ENCODE measurements at regions not wholly inside any gene's neighbourhood (a gene's known extent, or its start where the extent isn't known, plus 50 kb on each side); places are given as distances from the start of the nearest gene placed in this dataset.

GRCh38 chr12:17478908-17479673, 610.9 kb downstream of the RERGL start:
- H3K27ac Mint-ChIP-seq (ENCODE audit: unreplicated experiment), result no peak overlapping the region
- H3K4me3 Mint-ChIP-seq (ENCODE audit: unreplicated experiment), result no peak overlapping the region
- no peaks in the 10 kb centered on the region for H3K9me3 Mint-ChIP-seq (ENCODE audit: unreplicated experiment)
- no peaks in the 10 kb centered on the region for H3K36me3 Mint-ChIP-seq (ENCODE audit: low read depth, unreplicated experiment)
- no peak for DNase-seq (ENCODE audit: low spot score)
- no peaks in the 10 kb centered on the region for H3K27me3 Mint-ChIP-seq (ENCODE audit: unreplicated experiment)
- no peak for TF ChIP-seq CTCF (IDR thresholded peaks at IDR 0.05; ENCODE audit: unreplicated experiment)
- H3K4me1 Mint-ChIP-seq (ENCODE audit: unreplicated experiment), result no peaks in the 10 kb centered on the region

GRCh38 chr12:17470460-17470859, 619.5 kb downstream of the RERGL start:
- Mint-ChIP-seq H3K9me3 (ENCODE audit: unreplicated experiment) (no peaks in the 10 kb centered on the region), H3K4me3 (ENCODE audit: unreplicated experiment) (no peak overlapping the region), H3K27me3 (ENCODE audit: unreplicated experiment) (no peaks in the 10 kb centered on the region), H3K27ac (ENCODE audit: unreplicated experiment) (no peak overlapping the region), H3K36me3 (ENCODE audit: low read depth, unreplicated experiment) (no peaks in the 10 kb centered on the region), H3K4me1 (ENCODE audit: unreplicated experiment) (no peaks in the 10 kb centered on the region)
- no peak for TF ChIP-seq CTCF (IDR thresholded peaks at IDR 0.05; ENCODE audit: unreplicated experiment)
- no peak for DNase-seq (ENCODE audit: low spot score)

GRCh38 chr12:17459214-17459613, 630.8 kb downstream of the RERGL start:
- H3K36me3 Mint-ChIP-seq (ENCODE audit: low read depth, unreplicated experiment), result no peaks in the 10 kb centered on the region
- no peak for DNase-seq (ENCODE audit: low spot score)
- no peak overlapping the region for H3K4me3 Mint-ChIP-seq (ENCODE audit: unreplicated experiment)
- H3K9me3 Mint-ChIP-seq (ENCODE audit: unreplicated experiment), result no peaks in the 10 kb centered on the region
- H3K4me1 Mint-ChIP-seq (ENCODE audit: unreplicated experiment), result no peaks in the 10 kb centered on the region
- H3K27ac Mint-ChIP-seq (ENCODE audit: unreplicated experiment), result no peak overlapping the region
- TF ChIP-seq CTCF (IDR thresholded peaks at IDR 0.05; ENCODE audit: unreplicated experiment), result no peak
- H3K27me3 Mint-ChIP-seq (ENCODE audit: unreplicated experiment), result no peaks in the 10 kb centered on the region

GRCh38 chr12:17456486-17456885, 633.5 kb downstream of the RERGL start:
- H3K4me1 Mint-ChIP-seq (ENCODE audit: unreplicated experiment), result no peaks in the 10 kb centered on the region
- no peak for TF ChIP-seq CTCF (IDR thresholded peaks at IDR 0.05; ENCODE audit: unreplicated experiment)
- H3K9me3 Mint-ChIP-seq (ENCODE audit: unreplicated experiment), result no peaks in the 10 kb centered on the region
- H3K27ac Mint-ChIP-seq (ENCODE audit: unreplicated experiment), result no peak overlapping the region
- no peaks in the 10 kb centered on the region for H3K27me3 Mint-ChIP-seq (ENCODE audit: unreplicated experiment)
- no peak overlapping the region for H3K4me3 Mint-ChIP-seq (ENCODE audit: unreplicated experiment)
- no peak for DNase-seq (ENCODE audit: low spot score)
- no peaks in the 10 kb centered on the region for H3K36me3 Mint-ChIP-seq (ENCODE audit: low read depth, unreplicated experiment)

GRCh38 chr12:17438141-17438540, 651.9 kb downstream of the RERGL start:
- H3K27ac Mint-ChIP-seq (ENCODE audit: unreplicated experiment), result no peak overlapping the region
- H3K9me3 Mint-ChIP-seq (ENCODE audit: unreplicated experiment), result no peaks in the 10 kb centered on the region
- H3K4me1 Mint-ChIP-seq (ENCODE audit: unreplicated experiment), result no peaks in the 10 kb centered on the region
- no peaks in the 10 kb centered on the region for H3K27me3 Mint-ChIP-seq (ENCODE audit: unreplicated experiment)
- TF ChIP-seq CTCF (IDR thresholded peaks at IDR 0.05; ENCODE audit: unreplicated experiment), result no peak
- no peak overlapping the region for H3K4me3 Mint-ChIP-seq (ENCODE audit: unreplicated experiment)
- H3K36me3 Mint-ChIP-seq (ENCODE audit: low read depth, unreplicated experiment), result no peaks in the 10 kb centered on the region
- no peak for DNase-seq (ENCODE audit: low spot score)
